ENCODE measurements at regions not wholly inside any gene's neighbourhood (a gene's known extent, or its start where the extent isn't known, plus 50 kb on each side); places are given as distances from the start of the nearest gene placed in this dataset.
"Not testable (repeated sequence)": the region's sequence is repeated elsewhere in the genome, so short reads cannot be mapped to it uniquely, and the experiment has no call there.

DNA sequence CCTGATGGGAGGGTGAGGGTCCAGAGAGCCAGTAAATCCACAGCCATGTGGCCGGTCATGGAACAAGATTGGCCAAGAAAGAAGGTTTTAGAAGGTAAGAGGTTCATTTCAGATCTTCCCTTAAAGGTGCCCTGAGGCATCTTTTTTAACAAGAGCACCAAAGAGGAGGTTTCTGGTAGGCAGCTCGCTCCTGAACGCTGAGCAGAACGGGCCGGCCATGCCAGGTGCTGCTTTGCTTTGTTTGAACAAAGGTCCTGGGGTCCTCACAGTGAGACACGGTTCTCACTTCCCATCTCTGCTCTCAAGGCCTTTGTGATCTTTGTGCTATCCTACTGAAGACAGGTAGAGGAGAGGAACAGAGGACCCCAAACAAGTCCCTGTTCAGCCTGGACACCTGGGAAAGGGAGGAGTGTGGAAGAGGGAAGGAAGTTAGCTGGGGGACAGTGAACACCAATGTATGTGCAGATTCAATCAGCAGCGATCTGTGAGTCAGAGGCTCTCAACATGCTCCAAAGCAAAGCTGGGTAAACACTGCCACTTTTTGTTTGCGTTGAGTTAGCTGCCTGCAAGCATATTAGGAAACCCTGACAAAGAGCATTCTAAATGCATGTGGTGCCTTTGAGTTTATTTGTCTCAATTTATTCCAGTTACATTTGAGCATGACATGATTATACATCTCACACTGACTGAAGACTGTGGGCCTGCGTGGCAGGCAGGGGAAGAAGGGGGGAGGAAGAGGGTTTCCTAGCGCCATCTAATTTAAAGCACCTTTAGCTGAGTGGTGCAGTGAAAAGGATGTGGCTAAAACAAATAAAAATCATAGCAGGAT, 102.4 kb downstream of the ASB1 start:
- no peak for DNase-seq
- Histone ChIP-seq H3K27ac (no peak overlapping the region), H3K9me3 (peaks cover 0 to 29% (median 13%) of the 10 kb centered on the region in 3 donors), H3K27me3 (peaks cover 0 to 9% of the 10 kb centered on the region in 2 donors), H3K4me1 (no peaks in the 10 kb centered on the region), H3K4me3 (no peak overlapping the region), H3K36me3 (no peaks in the 10 kb centered on the region)
- intact Hi-C loops (cut with DNase I; ENCODE audit: low total_unique reads): no loop called here
- TF ChIP-seq CTCF (IDR thresholded peaks at IDR 0.05): no peak

DNA sequence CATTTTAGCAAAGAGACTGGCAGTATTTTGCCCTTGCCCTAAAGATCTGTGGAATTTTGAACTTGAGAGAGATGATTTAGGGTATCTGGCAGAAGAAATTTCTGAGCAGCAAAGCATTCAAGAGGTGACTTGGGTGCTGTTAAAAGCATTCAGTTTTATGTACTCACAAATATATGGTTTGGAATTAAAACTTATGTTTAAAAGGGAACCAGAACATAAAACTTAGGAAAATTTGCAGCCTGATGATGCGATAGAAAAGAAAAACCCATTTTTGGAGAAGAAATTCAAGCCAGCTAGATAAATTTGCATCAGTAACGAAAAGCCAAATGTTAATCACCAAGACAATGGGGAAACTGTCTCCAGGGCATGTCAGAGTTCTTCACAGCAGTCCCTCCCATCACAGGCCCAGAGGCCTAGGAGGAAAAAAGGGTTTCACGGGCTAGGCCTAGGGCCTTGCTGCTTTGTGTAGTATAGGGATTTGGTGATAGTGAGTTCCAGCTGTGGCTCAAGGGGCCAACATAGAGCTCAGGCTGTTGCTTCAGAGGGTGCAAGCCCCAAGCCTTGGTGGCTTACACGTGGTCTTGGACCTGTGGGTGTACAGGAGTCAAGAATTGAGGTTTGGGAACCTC, 104.4 kb downstream of the ASB1 start:
- H3K27me3 ChIP-seq; intact Hi-C loops (cut with DNase I; ENCODE audit: low total_unique reads): not testable (repeated sequence)
- peaks cover 0 to 34% (median 13%) of the 10 kb centered on the region in 3 donors for H3K9me3 ChIP-seq

DNA sequence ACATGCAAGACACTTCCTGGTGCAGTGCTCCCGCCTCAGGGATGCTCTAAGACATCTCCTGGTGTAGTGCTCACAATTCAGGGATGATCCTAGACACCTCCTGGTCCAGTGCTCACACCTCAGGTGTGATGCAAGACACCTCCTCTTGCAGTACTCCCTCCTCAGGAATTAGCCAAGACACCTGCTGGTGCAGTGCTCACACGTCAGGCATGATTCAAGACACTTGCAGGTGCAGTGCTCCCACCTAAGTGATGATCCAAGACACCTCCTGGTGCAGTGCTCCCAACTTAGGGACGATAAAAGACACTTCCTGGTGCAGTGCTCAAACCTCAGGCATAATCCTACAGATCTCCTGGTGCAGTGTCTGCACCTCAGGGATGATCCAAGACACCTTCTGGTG, 117.0 kb downstream of the ASB1 start:
- H3K4me1 ChIP-seq; DNase-seq; H3K27me3 ChIP-seq; H3K27ac ChIP-seq; H3K36me3 ChIP-seq; H3K4me3 ChIP-seq; intact Hi-C loops (cut with DNase I; ENCODE audit: low total_unique reads): not testable (repeated sequence)
- peaks cover 0 to 73% (median 9%) of the 10 kb centered on the region in 3 donors for H3K9me3 ChIP-seq

More for the DNA sequence above, 104.4 kb downstream of the ASB1 start:
- H3K27ac ChIP-seq, H3K4me3 ChIP-seq, DNase-seq, H3K4me1 ChIP-seq, H3K36me3 ChIP-seq: not testable (repeated sequence)

DNA sequence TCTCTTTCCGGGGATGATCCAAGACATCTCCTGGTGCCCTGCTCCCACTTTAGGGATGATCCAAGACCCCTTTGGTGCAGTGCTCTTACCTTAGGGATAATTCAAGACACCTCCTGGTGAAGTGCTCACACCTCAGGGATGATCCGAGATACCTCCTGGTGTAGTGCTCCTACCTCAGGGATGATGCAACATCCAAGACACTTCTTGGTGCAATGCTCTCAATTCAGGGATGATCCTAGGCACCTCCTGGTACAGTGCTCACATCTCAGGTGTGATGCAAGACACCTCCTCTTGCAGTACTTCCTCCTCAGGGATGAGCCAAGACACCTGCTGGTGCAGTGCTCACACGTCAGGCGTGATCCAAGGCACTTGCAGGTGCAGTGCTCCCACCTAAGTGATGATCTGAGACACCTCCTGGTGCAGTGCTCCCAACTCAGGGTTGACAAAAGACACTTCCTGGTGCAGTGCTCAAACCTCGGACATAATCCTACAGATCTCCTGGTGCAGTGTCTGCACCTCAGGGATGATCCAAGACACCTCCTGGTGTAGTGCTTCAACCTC, 122.3 kb downstream of the ASB1 start:
- Histone ChIP-seq H3K4me3 (no peak overlapping the region), H3K27me3 (peaks cover 0 to 10% of the 10 kb centered on the region in 2 donors), H3K36me3 (no peaks in the 10 kb centered on the region), H3K9me3 (peaks cover 0 to 59% (median 4%) of the 10 kb centered on the region in 3 donors), H3K4me1 (no peaks in the 10 kb centered on the region), H3K27ac (no peak overlapping the region)
- TF ChIP-seq CTCF (IDR thresholded peaks at IDR 0.05): no peak
- intact Hi-C loops (cut with DNase I; ENCODE audit: low total_unique reads): no loop called here
- no peak for DNase-seq

GRCh38 chr2:238549866-238550265, 123.1 kb downstream of the ASB1 start:
- DNase-seq: no peak
- Histone ChIP-seq H3K27me3 (peaks cover 0 to 10% of the 10 kb centered on the region in 2 donors), H3K36me3 (no peaks in the 10 kb centered on the region), H3K9me3 (peaks cover 0 to 53% (median 8%) of the 10 kb centered on the region in 3 donors), H3K4me3 (no peak overlapping the region), H3K4me1 (no peaks in the 10 kb centered on the region), H3K27ac (no peak overlapping the region)
- intact Hi-C loops (cut with DNase I; ENCODE audit: low total_unique reads): no loop called here
- TF ChIP-seq CTCF (IDR thresholded peaks at IDR 0.05): no peak

GRCh38 chr2:238551091-238551490, 124.4 kb downstream of the ASB1 start:
- no peak for DNase-seq
- no peak overlapping the region for H3K4me3 ChIP-seq
- no peaks in the 10 kb centered on the region for H3K4me1 ChIP-seq
- no peaks in the 10 kb centered on the region for H3K36me3 ChIP-seq
- no peak overlapping the region for H3K27ac ChIP-seq
- H3K9me3 ChIP-seq: peaks cover 0 to 46% (median 8%) of the 10 kb centered on the region in 3 donors
- intact Hi-C loops (cut with DNase I; ENCODE audit: low total_unique reads): no loop called here
- peaks cover 0 to 10% of the 10 kb centered on the region in 2 donors for H3K27me3 ChIP-seq
- TF ChIP-seq CTCF (IDR thresholded peaks at IDR 0.05): no peak
